Keratinocyte (primary cell): ENCODE measurements at regions not wholly inside any gene's neighbourhood (a gene's known extent, or its start where the extent isn't known, plus 50 kb on each side); places are given as distances from the start of the nearest gene placed in this dataset.

ENCODE experiments used
- DNase-seq: peaks from one replicate; pipeline ENCODE4 v3.0.0-alpha.2; 2011; ENCODE audit warnings: low read depth, missing footprints, low spot score
- FAIRE-seq: peaks from 2 replicates; lab custom pipeline; 2011; peaks lifted over from hg19 to GRCh38; lab: Jason Lieb, UNC
- H2AFZ ChIP-seq: 2 replicates; pipeline ENCODE4 v1.6.0; 2012; ENCODE audit warnings: low read length, control low read depth, inconsistent platforms; ENCODE audit not compliant: control insufficient read depth
- H3K27ac ChIP-seq: 2 replicates; pipeline ENCODE4 v1.5.1; 2011; ENCODE audit warnings: low read length; ENCODE audit not compliant: control insufficient read depth, insufficient read depth
- H3K27me3 ChIP-seq: 3 replicates; pipeline ENCODE4 v1.6.0; 2011; ENCODE audit warnings: low read length; ENCODE audit not compliant: control insufficient read depth, insufficient read depth; ENCODE audit errors: extremely low read depth
- H3K36me3 ChIP-seq, 2 experiments: 2 replicates in 1 of 2; 3 replicates in 1 of 2; pipeline ENCODE4 v1.5.1; 2011; ENCODE audit warnings: low read length in 2 of 2, mild to moderate bottlenecking in 1 of 2; ENCODE audit not compliant: control insufficient read depth in 2 of 2, insufficient read depth in 2 of 2; ENCODE audit errors: extremely low read depth in 1 of 2
- H3K4me1 ChIP-seq: 3 replicates; pipeline ENCODE4 v1.5.1; 2011; ENCODE audit warnings: low read length; ENCODE audit not compliant: control insufficient read depth, insufficient read depth; ENCODE audit errors: extremely low read depth
- H3K4me2 ChIP-seq: 3 replicates; pipeline ENCODE4 v1.6.0; 2011; ENCODE audit warnings: low read depth, low read length; ENCODE audit not compliant: control insufficient read depth, insufficient read depth; ENCODE audit errors: extremely low read depth
- H3K4me3 ChIP-seq, 3 experiments: fragments of 200-600 bp in 1 of 3; sonication (generic) in 1 of 3; 2 replicates in 2 of 3; 3 replicates in 1 of 3; pipeline ENCODE4 v1.5.1; 2011 to 2016; ENCODE audit warnings: low read length in 3 of 3, mild to moderate bottlenecking in 3 of 3, control low read depth in 2 of 3, inconsistent platforms in 1 of 3, low read depth in 1 of 3, mixed read lengths in 1 of 3, mixed run types in 1 of 3, moderate library complexity in 1 of 3; ENCODE audit not compliant: control insufficient read depth in 2 of 3, insufficient read depth in 2 of 3; ENCODE audit errors: extremely low read depth in 1 of 3
- H3K79me2 ChIP-seq: 2 replicates; pipeline ENCODE4 v1.6.0; 2012; ENCODE audit warnings: low read length; ENCODE audit not compliant: control insufficient read depth, insufficient read depth
- H3K9ac ChIP-seq: 3 replicates; pipeline ENCODE4 v1.6.0; 2011; ENCODE audit warnings: low read length; ENCODE audit not compliant: control insufficient read depth, insufficient read depth; ENCODE audit errors: extremely low read depth
- H3K9me1 ChIP-seq: 3 replicates; pipeline ENCODE4 v1.6.0; 2011; ENCODE audit warnings: low read length; ENCODE audit not compliant: control insufficient read depth, insufficient read depth; ENCODE audit errors: extremely low read depth
- H3K9me3 ChIP-seq: 2 replicates; pipeline ENCODE4 v1.5.1; 2012; ENCODE audit warnings: low read depth, low read length; ENCODE audit not compliant: control insufficient read depth
- H4K20me1 ChIP-seq: 3 replicates; pipeline ENCODE4 v1.6.0; 2011; ENCODE audit warnings: low read length; ENCODE audit not compliant: control insufficient read depth, insufficient read depth; ENCODE audit errors: extremely low read depth
- CTCF ChIP-seq, 3 experiments: IDR thresholded peaks in 1 of 3; conservative IDR thresholded peaks in 1 of 3; optimal IDR thresholded peaks in 1 of 3; 2 replicates in 2 of 3; 3 replicates in 1 of 3; pipeline versions ENCODE3 to v1.5.1; 2011; ENCODE audit warnings: low read length in 3 of 3, mild to moderate bottlenecking in 3 of 3, moderate library complexity in 2 of 3, control low read depth in 1 of 3, inconsistent platforms in 1 of 3; ENCODE audit not compliant: insufficient read depth in 2 of 3; ENCODE audit errors: extremely low read depth in 1 of 3
- EZH2 ChIP-seq: IDR thresholded peaks from one replicate; pipeline ENCODE4 v1.6.1; 2012; ENCODE audit warnings: inconsistent platforms, mild to moderate bottlenecking, low read length, moderate library complexity
- dilution Hi-C: fragments of 300-500 bp; cut with MboI; formaldehyde crosslinking; loops from one replicate; pipeline ENCODE4 v1.7.0; 2020; ENCODE audit warnings: low sequenced_read_pairs; ENCODE audit not compliant: extremely low pct_ligation_motif_present

GRCh38 chr14:87049950-87050349, 943.0 kb downstream of the GALC start:
- H3K36me3 ChIP-seq, result no peaks in the 10 kb centered on the region
- no peaks in the 10 kb centered on the region for H3K27me3 ChIP-seq
- no peak overlapping the region for H3K27ac ChIP-seq
- TF ChIP-seq CTCF (optimal IDR thresholded peaks at IDR 0.05 in 1 of 3, IDR thresholded peaks at IDR 0.05 in 1 of 3, conservative IDR thresholded peaks at IDR 0.05 in 1 of 3; ENCODE audit: extremely low read depth in 1 of 3, insufficient read depth in 2 of 3, low read length in 3 of 3) (peak; percentile 68 to 74 (median 71)), EZH2 (no peak)
- H4K20me1 ChIP-seq, result no peaks in the 10 kb centered on the region
- no peaks in the 10 kb centered on the region for H3K4me1 ChIP-seq
- FAIRE-seq (peak; percentile 56), DNase-seq (peak; percentile 25)
- dilution Hi-C loops, result no loop called here
- H3K4me3 ChIP-seq, result no peak overlapping the region
- H3K4me2 ChIP-seq, result no peak overlapping the region
- H3K9ac ChIP-seq, result no peak overlapping the region
- no peaks in the 10 kb centered on the region for H3K79me2 ChIP-seq
- no peaks in the 10 kb centered on the region for H3K9me1 ChIP-seq
- no peaks in the 10 kb centered on the region for H3K9me3 ChIP-seq
- H2AFZ ChIP-seq, result no peak overlapping the region

GRCh38 chr14:87046960-87047359, 946.0 kb downstream of the GALC start:
- Histone ChIP-seq H3K4me3 (no peak overlapping the region), H3K4me2 (no peak overlapping the region), H3K79me2 (no peaks in the 10 kb centered on the region), H3K36me3 (no peaks in the 10 kb centered on the region), H4K20me1 (no peaks in the 10 kb centered on the region), H3K4me1 (no peaks in the 10 kb centered on the region), H3K27me3 (no peaks in the 10 kb centered on the region), H3K9me1 (no peaks in the 10 kb centered on the region), H3K9me3 (no peaks in the 10 kb centered on the region), H3K9ac (no peak overlapping the region), H2AFZ (no peak overlapping the region), H3K27ac (no peak overlapping the region)
- no peak for TF ChIP-seq EZH2
- no peak for TF ChIP-seq CTCF (optimal IDR thresholded peaks at IDR 0.05 in 1 of 3, IDR thresholded peaks at IDR 0.05 in 1 of 3, conservative IDR thresholded peaks at IDR 0.05 in 1 of 3; ENCODE audit: extremely low read depth in 1 of 3, insufficient read depth in 2 of 3, low read length in 3 of 3)
- DNase-seq (no peak), FAIRE-seq (no peak)
- dilution Hi-C loops, result no loop called here
